OCI-LY1 (cell line): ENCODE measurements at regions not wholly inside any gene's neighbourhood (a gene's known extent, or its start where the extent isn't known, plus 50 kb on each side); places are given as distances from the start of the nearest gene placed in this dataset.

Experiments used
- H2AFZ ChIP-seq: fragments of 200-600 bp; sonication (generic), shearing (Covaris generic); 2 replicates; pipeline ENCODE4 v1.6.0; 2014; ENCODE audit warnings: antibody characterized with exemption, mild to moderate bottlenecking, low read length
- H3F3A ChIP-seq: fragments of 200-600 bp; sonication (generic), shearing (Covaris generic); 2 replicates; pipeline ENCODE4 v1.6.0; 2014; ENCODE audit warnings: mild to moderate bottlenecking, antibody characterized with exemption, low read length, moderate library complexity; ENCODE audit not compliant: insufficient read depth
- H3K27ac ChIP-seq: fragments of 200-600 bp; sonication (generic); 2 replicates; pipeline ENCODE4 v1.5.1; 2014; ENCODE audit warnings: low read length, mixed run types, mild to moderate bottlenecking, low read depth; ENCODE audit not compliant: poor library complexity, severe bottlenecking
- H3K27me3 ChIP-seq: fragments of 200-600 bp; sonication (generic); 2 replicates; pipeline ENCODE4 v1.6.0; 2014; ENCODE audit warnings: antibody characterized with exemption, mild to moderate bottlenecking, low read length, moderate library complexity; ENCODE audit not compliant: insufficient read depth
- H3K36me3 ChIP-seq: fragments of 200-600 bp; sonication (generic); 2 replicates; pipeline ENCODE4 v1.6.1; 2014; ENCODE audit warnings: mild to moderate bottlenecking, antibody characterized with exemption, low read length, moderate library complexity, mixed read lengths; ENCODE audit not compliant: insufficient read depth
- H3K4me1 ChIP-seq: fragments of 200-600 bp; sonication (generic); 2 replicates; pipeline ENCODE4 v1.5.1; 2014; ENCODE audit warnings: mild to moderate bottlenecking, low read length, moderate library complexity; ENCODE audit not compliant: insufficient read depth, severe bottlenecking
- H3K4me2 ChIP-seq: fragments of 200-600 bp; sonication (generic), shearing (Covaris generic); 2 replicates; pipeline ENCODE4 v1.6.1; 2014; ENCODE audit warnings: low read length
- H3K4me3 ChIP-seq: fragments of 200-600 bp; sonication (generic); 2 replicates; pipeline ENCODE4 v1.5.1; 2014; ENCODE audit warnings: low read length, low read depth, mild to moderate bottlenecking, mixed read lengths; ENCODE audit not compliant: poor library complexity, severe bottlenecking
- H3K79me2 ChIP-seq: fragments of 200-600 bp; shearing (Covaris generic); 2 replicates; pipeline ENCODE4 v1.6.1; 2016; ENCODE audit warnings: mixed run types, low read length, mixed read lengths; ENCODE audit not compliant: insufficient read depth
- H3K9ac ChIP-seq: fragments of 200-600 bp; sonication (generic), shearing (Covaris generic); 2 replicates; pipeline ENCODE4 v1.6.1; 2014; ENCODE audit warnings: mild to moderate bottlenecking, low read length, mixed read lengths
- H3K9me2 ChIP-seq: fragments of 200-600 bp; sonication (generic), shearing (Covaris generic); 2 replicates; pipeline ENCODE4 v1.6.1; 2014; ENCODE audit warnings: low read depth, mild to moderate bottlenecking, low read length, mixed read lengths
- H3K9me3 ChIP-seq: fragments of 200-600 bp; shearing (Covaris generic); 2 replicates; pipeline ENCODE4 v1.6.1; 2014; ENCODE audit warnings: low read length, mixed read lengths
- H4K20me1 ChIP-seq: fragments of 200-600 bp; sonication (generic), shearing (Covaris generic); 2 replicates; pipeline ENCODE4 v1.6.0; 2016; ENCODE audit warnings: mild to moderate bottlenecking, low read length; ENCODE audit not compliant: insufficient read depth
- CTCF ChIP-seq: fragments of 200-600 bp; sonication (generic), shearing (Covaris generic); IDR thresholded peaks from 2 replicates; pipeline ENCODE4 v1.5.1; 2017; ENCODE audit warnings: mild to moderate bottlenecking, antibody characterized with exemption, low read length, moderate library complexity, mixed read lengths
- EZH2 ChIP-seq: fragments of 200-600 bp; sonication (generic), shearing (Covaris generic); IDR thresholded peaks from 2 replicates; pipeline ENCODE4 v1.8.0; 2017; ENCODE audit warnings: borderline replicate concordance, mixed run types, mild to moderate bottlenecking, antibody characterized with exemption, low read length, moderate library complexity, mixed read lengths

GRCh38 chrX:23501974-23502373 is 165.3 kb upstream of the PRDX4 start:
- no peak overlapping the region for H3K27ac ChIP-seq
- H3K4me1 ChIP-seq: no peaks in the 10 kb centered on the region
- no peak overlapping the region for H3K4me2 ChIP-seq
- H3K9me2 ChIP-seq: no peaks in the 10 kb centered on the region
- H4K20me1 ChIP-seq: no peaks in the 10 kb centered on the region
- no peaks in the 10 kb centered on the region for H3F3A ChIP-seq
- TF ChIP-seq EZH2: no peak
- no peak for TF ChIP-seq CTCF
- no peak overlapping the region for H3K9ac ChIP-seq
- H3K4me3 ChIP-seq: no peak overlapping the region
- no peaks in the 10 kb centered on the region for H3K79me2 ChIP-seq
- H3K36me3 ChIP-seq: no peaks in the 10 kb centered on the region
- H2AFZ ChIP-seq: no peak overlapping the region
- no peaks in the 10 kb centered on the region for H3K9me3 ChIP-seq
- H3K27me3 ChIP-seq: no peaks in the 10 kb centered on the region

- Histone ChIP-seq H3K4me1 (no peaks in the 10 kb centered on the region), H3K79me2 (no peaks in the 10 kb centered on the region), H2AFZ (no peak overlapping the region), H3K4me3 (no peak overlapping the region), H3K4me2 (no peak overlapping the region), H3K9me2 (no peaks in the 10 kb centered on the region), H3K36me3 (no peaks in the 10 kb centered on the region), H3K27me3 (no peaks in the 10 kb centered on the region), H3K27ac (no peak overlapping the region), H4K20me1 (no peaks in the 10 kb centered on the region), H3K9me3 (no peaks in the 10 kb centered on the region), H3F3A (no peaks in the 10 kb centered on the region), H3K9ac (no peak overlapping the region)
- TF ChIP-seq EZH2 (no peak), CTCF (no peak)
These were observed 163.3 kb upstream of the PRDX4 start for GRCh38 chrX:23503835-23504539.

GRCh38 chrX:23504540-23504884 is 162.8 kb upstream of the PRDX4 start:
- Histone ChIP-seq H3F3A (no peaks in the 10 kb centered on the region), H2AFZ (no peak overlapping the region), H3K9ac (no peak overlapping the region), H4K20me1 (no peaks in the 10 kb centered on the region), H3K9me3 (no peaks in the 10 kb centered on the region), H3K36me3 (no peaks in the 10 kb centered on the region), H3K9me2 (no peaks in the 10 kb centered on the region), H3K4me3 (no peak overlapping the region), H3K4me2 (no peak overlapping the region), H3K79me2 (no peaks in the 10 kb centered on the region), H3K4me1 (no peaks in the 10 kb centered on the region), H3K27me3 (no peaks in the 10 kb centered on the region), H3K27ac (no peak overlapping the region)
- TF ChIP-seq CTCF (no peak), EZH2 (no peak)
